Esophagus muscularis mucosa (tissue), 4 donors: ENCODE measurements at regions not wholly inside any gene's neighbourhood (a gene's known extent, or its start where the extent isn't known, plus 50 kb on each side); places are given as distances from the start of the nearest gene placed in this dataset.

Source experiments
- DNase-seq: peaks from one replicate; pipeline ENCODE4 v3.0.0-alpha.2; 2017; ENCODE audit errors: extremely low spot score
- H3K27ac ChIP-seq, 4 donors: fragments of 200-600 bp; sonication (generic); replicated peaks in 1 of 4; 1 replicate in 3 of 4; 2 replicates in 1 of 4; pipeline ENCODE4 v1.5.1; 2016 to 2019; ENCODE audit warnings: mild to moderate bottlenecking in 1 of 4
- H3K27me3 ChIP-seq, 4 donors: fragments of 200-600 bp; sonication (generic); one replicate each; pipeline versions ENCODE4 v1.5.1 to v1.6.0; 2016 to 2019
- H3K36me3 ChIP-seq, 4 donors: fragments of 200-600 bp; sonication (generic); one replicate each; pipeline ENCODE4 v1.5.1; 2016 to 2019
- H3K4me1 ChIP-seq, 4 donors: fragments of 200-600 bp; sonication (generic); one replicate each; pipeline ENCODE4 v1.5.1; 2016 to 2019
- H3K4me3 ChIP-seq, 4 donors: fragments of 200-600 bp; sonication (generic); 1 replicate in 2 of 4; 2 replicates in 2 of 4; pipeline ENCODE4 v1.5.1; 2016 to 2019; ENCODE audit warnings: mild to moderate bottlenecking in 4 of 4, moderate library complexity in 1 of 4
- H3K9me3 ChIP-seq, 4 donors: fragments of 200-600 bp; sonication (generic); 1 replicate in 3 of 4; 2 replicates in 1 of 4; pipeline ENCODE4 v1.5.1; 2016 to 2019
- EP300 ChIP-seq: sonication (generic); formaldehyde crosslinking; IDR thresholded peaks from one replicate; pipeline ENCODE4 v1.6.1; 2017; ENCODE audit warnings: antibody characterized with exemption
- POLR2A ChIP-seq: fragments of 450-650 bp; IDR thresholded peaks from one replicate; pipeline ENCODE4 v1.6.1; 2017; ENCODE audit warnings: antibody characterized with exemption, moderate library complexity, mild to moderate bottlenecking, low read depth
- POLR2AphosphoS5 ChIP-seq, 2 donors: sonication (generic); formaldehyde crosslinking; IDR thresholded peaks; one replicate each; pipeline ENCODE4 v1.6.1; 2017; ENCODE audit warnings: antibody characterized with exemption in 2 of 2
- WGBS: methylation state at CpG from one replicate; pipeline ENCODE4 v1.1.5; 2018; 5-methylcytosine and 5-hydroxymethylcytosine counted together
- intact Hi-C: fragments of 100-400 bp; cut with DNase I; formaldehyde crosslinking; loops from one replicate; pipeline ENCODE4 v1.15.1; 2023
- TF ChIP-seq, protein P1 (sequence below), 3 experiments: fragments of 200-600 bp in 2 of 3; fragments of 450-650 bp in 1 of 3; sonication (generic) in 2 of 3; IDR thresholded peaks; one replicate each; pipeline ENCODE4 v1.5.1; 2017 to 2019; ENCODE audit warnings: antibody characterized with exemption in 3 of 3, mild to moderate bottlenecking in 2 of 3, moderate library complexity in 1 of 3

DNA sequence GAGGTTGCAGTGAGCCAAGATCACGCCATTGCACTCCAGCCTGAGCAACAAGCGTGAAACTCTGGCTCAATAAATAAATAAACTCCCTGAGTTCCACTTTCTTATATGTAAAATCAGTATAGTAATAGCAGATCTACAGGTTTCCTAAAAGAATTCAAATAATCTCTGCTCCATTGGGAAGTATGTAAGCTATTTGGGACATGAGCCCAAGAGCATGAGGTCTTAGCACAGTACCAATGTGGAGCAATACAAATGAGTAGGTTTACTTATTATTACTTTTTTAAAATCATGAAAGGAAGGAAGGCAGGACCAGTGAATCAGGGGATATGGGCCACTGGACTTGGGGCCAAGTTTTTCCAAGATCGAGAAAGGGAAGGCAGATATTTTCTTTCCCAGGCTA lies 216.9 kb upstream of the DIO2 start:
- Histone ChIP-seq H3K36me3 (no peaks in the 10 kb centered on the region), H3K9me3 (no peaks in the 10 kb centered on the region), H3K27me3 (no peaks in the 10 kb centered on the region), H3K27ac (peak overlapping the region; percentile 28 to 46 (median 38)), H3K4me1 (peaks cover 0 to 31% (median 24%) of the 10 kb centered on the region in 4 donors), H3K4me3 (no peak overlapping the region)
- intact Hi-C loops, result no loop called here
- 73% methylated on average over 3 of the region's 3 CpGs for WGBS
- no peak for DNase-seq
- TF ChIP-seq POLR2A (no peak), POLR2AphosphoS5 (IDR thresholded peaks at IDR 0.05) (no peak), EP300 (no peak)
- TF ChIP-seq, protein P1, sequence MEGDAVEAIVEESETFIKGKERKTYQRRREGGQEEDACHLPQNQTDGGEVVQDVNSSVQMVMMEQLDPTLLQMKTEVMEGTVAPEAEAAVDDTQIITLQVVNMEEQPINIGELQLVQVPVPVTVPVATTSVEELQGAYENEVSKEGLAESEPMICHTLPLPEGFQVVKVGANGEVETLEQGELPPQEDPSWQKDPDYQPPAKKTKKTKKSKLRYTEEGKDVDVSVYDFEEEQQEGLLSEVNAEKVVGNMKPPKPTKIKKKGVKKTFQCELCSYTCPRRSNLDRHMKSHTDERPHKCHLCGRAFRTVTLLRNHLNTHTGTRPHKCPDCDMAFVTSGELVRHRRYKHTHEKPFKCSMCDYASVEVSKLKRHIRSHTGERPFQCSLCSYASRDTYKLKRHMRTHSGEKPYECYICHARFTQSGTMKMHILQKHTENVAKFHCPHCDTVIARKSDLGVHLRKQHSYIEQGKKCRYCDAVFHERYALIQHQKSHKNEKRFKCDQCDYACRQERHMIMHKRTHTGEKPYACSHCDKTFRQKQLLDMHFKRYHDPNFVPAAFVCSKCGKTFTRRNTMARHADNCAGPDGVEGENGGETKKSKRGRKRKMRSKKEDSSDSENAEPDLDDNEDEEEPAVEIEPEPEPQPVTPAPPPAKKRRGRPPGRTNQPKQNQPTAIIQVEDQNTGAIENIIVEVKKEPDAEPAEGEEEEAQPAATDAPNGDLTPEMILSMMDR (IDR thresholded peaks at IDR 0.05), result no peak

DNA sequence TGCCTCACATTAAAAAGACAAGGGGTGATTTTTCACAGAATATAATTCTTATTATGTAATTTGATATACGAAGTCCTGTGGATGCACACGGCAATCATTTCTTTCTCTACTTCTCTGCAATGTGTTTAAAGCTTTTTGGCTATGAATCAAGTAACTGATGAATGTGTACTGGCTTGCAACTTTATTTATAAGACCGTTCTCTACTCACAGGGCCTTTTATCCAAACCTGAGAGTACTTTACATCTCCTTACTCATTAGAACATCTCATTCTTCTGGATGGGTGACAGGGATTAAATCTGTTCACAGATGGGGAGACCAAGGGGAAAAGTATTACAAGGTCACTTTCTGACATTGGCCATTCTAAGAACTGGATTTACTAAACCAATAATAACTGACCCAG lies 215.8 kb upstream of the DIO2 start:
- TF ChIP-seq POLR2AphosphoS5 (IDR thresholded peaks at IDR 0.05), result no peak
- no peak for TF ChIP-seq EP300
- TF ChIP-seq, protein P1 (IDR thresholded peaks at IDR 0.05), result no peak
- TF ChIP-seq POLR2A, result no peak

DNA sequence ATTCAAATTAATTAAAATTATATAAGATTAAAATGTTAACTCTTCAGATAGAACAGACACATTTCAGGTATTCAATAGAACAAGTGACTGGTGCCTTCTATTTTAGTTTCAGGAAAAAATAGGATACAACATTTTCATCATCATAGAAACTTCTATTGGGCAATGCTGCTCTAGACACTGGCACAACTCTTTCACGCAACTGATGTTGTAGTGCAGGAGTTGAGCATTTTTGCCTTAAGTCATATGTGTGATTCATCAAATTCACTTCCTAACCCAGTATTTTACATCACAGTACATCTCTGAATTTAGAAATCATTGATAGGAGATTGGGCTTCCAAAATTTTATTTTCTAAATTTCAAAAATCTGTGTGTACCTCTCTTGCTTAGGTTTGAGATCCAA lies 215.4 kb upstream of the DIO2 start:
- Histone ChIP-seq H3K9me3 (no peaks in the 10 kb centered on the region), H3K4me1 (peaks cover 0 to 31% (median 24%) of the 10 kb centered on the region in 4 donors), H3K27ac (peak overlapping the region; percentile 28 to 46 (median 38)), H3K4me3 (no peak overlapping the region), H3K27me3 (no peaks in the 10 kb centered on the region), H3K36me3 (no peaks in the 10 kb centered on the region)
- WGBS, result 89% methylated on average over 1 of the region's 1 CpG
- intact Hi-C loops, result no loop called here
- DNase-seq, result no peak
- no peak for TF ChIP-seq EP300
- TF ChIP-seq POLR2AphosphoS5 (IDR thresholded peaks at IDR 0.05), result no peak
- TF ChIP-seq, protein P1 (IDR thresholded peaks at IDR 0.05), result no peak
- no peak for TF ChIP-seq POLR2A

More for the DNA sequence above, 215.8 kb upstream of the DIO2 start:
- Histone ChIP-seq H3K36me3 (no peaks in the 10 kb centered on the region), H3K27me3 (no peaks in the 10 kb centered on the region), H3K9me3 (no peaks in the 10 kb centered on the region), H3K4me3 (no peak overlapping the region), H3K4me1 (peaks cover 0 to 31% (median 24%) of the 10 kb centered on the region in 4 donors), H3K27ac (peak overlapping the region; percentile 28 to 46 (median 38))
- no peak for DNase-seq
- intact Hi-C loops, result no loop called here
- WGBS, result 32% methylated on average over 3 of the region's 3 CpGs

DNA sequence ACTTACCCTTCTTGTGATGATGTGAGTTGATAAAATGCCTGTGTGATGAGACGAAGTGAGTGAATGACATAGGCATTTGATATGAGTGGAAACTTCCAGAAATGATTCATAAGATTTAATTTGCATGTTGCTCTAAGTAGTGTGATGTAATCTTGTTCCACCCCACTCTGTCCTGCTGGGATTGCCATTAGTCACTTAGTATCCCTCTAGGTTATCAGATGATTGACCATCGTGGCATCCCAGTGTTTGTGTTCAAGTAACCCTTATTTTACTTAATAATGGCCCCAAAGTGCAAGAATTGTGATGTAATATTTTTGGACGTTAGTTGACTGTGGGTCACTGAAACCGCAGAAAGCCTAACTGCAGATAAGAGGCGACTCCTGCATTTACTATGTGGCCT lies 214.4 kb upstream of the DIO2 start:
- intact Hi-C loops, result no loop called here
- TF ChIP-seq, protein P1 (IDR thresholded peaks at IDR 0.05), result no peak
- no peak for TF ChIP-seq POLR2AphosphoS5 (IDR thresholded peaks at IDR 0.05)
- no peak for TF ChIP-seq POLR2A
- Histone ChIP-seq H3K4me1 (peaks cover 0 to 31% (median 24%) of the 10 kb centered on the region in 4 donors), H3K36me3 (no peaks in the 10 kb centered on the region), H3K27ac (no peak overlapping the region), H3K27me3 (no peaks in the 10 kb centered on the region), H3K9me3 (no peaks in the 10 kb centered on the region), H3K4me3 (no peak overlapping the region)
- DNase-seq, result no peak
- 88% methylated on average over 5 of the region's 5 CpGs for WGBS

DNA sequence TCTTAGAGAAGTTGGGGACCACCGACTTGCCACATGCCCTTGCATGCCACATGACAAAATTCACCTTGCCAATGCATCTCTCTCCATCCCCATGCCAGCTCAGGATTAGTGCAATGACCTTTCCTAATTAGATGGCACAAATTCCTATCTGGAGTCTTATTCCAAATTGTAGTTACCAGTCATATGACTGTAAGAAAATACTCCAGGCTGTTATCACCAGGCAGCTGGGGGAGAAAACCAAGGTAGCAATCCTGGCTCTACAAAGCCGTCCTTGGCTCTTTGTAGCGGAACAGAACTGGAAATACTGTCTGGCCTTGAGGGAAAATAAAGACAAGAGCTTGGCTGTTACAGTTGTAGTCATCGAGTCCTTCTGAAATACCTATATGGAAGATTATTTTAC lies 208.5 kb upstream of the DIO2 start:
- intact Hi-C loops, result no loop called here
- DNase-seq, result no peak
- H3K36me3 ChIP-seq, result no peaks in the 10 kb centered on the region
- peaks cover 0 to 17% (median 14%) of the 10 kb centered on the region in 4 donors for H3K4me1 ChIP-seq
- WGBS, result 93% methylated on average over 4 of the region's 4 CpGs
- TF ChIP-seq POLR2AphosphoS5 (IDR thresholded peaks at IDR 0.05) (no peak), EP300 (no peak), POLR2A (no peak)
- TF ChIP-seq, protein P1 (IDR thresholded peaks at IDR 0.05), result no peak
- no peaks in the 10 kb centered on the region for H3K9me3 ChIP-seq
- H3K27ac ChIP-seq, result peak overlapping the region; percentile 1 to 47 (median 36)
- H3K27me3 ChIP-seq, result no peaks in the 10 kb centered on the region
- no peak overlapping the region for H3K4me3 ChIP-seq
